ENCODE measurements at regions not wholly inside any gene's neighbourhood (a gene's known extent, or its start where the extent isn't known, plus 50 kb on each side); places are given as distances from the start of the nearest gene placed in this dataset.

GRCh38 chr22:27045103-27045947 lies 387.9 kb downstream of the MIAT start:
- TF ChIP-seq CTCF (IDR thresholded peaks at IDR 0.05; ENCODE audit: low read depth, low read length) (no peak), EZH2phosphoT487 (IDR thresholded peaks at IDR 0.05; ENCODE audit: low read depth) (no peak)
